ENCODE measurements at regions not wholly inside any gene's neighbourhood (a gene's known extent, or its start where the extent isn't known, plus 50 kb on each side); places are given as distances from the start of the nearest gene placed in this dataset.

- no peak overlapping the region for H3K9ac ChIP-seq (ENCODE audit: low read length)
- no peaks in the 10 kb centered on the region for H4K20me1 ChIP-seq (ENCODE audit: low read depth, low read length)
- H3K4me2 ChIP-seq (ENCODE audit: low read depth, low read length, poor library complexity, severe bottlenecking), result no peak overlapping the region
- H3K9me2 ChIP-seq (replicated peaks; ENCODE audit: insufficient read depth, low read length), result no peaks in the 10 kb centered on the region
- H3K36me3 ChIP-seq (ENCODE audit: low read length), result no peaks in the 10 kb centered on the region
- H3K4me3 ChIP-seq (ENCODE audit: insufficient read depth, low read length, poor library complexity, severe bottlenecking), result no peak overlapping the region
- peaks cover 27% of the 10 kb centered on the region for H3K9me3 ChIP-seq (ENCODE audit: insufficient read depth, low read length)
- H3K27ac ChIP-seq (ENCODE audit: low read depth, low read length), result no peak overlapping the region
- H3K27me3 ChIP-seq (ENCODE audit: low read length), result no peaks in the 10 kb centered on the region
- no peaks in the 10 kb centered on the region for H3K79me2 ChIP-seq (ENCODE audit: insufficient read depth, low read length)
- no peak for TF ChIP-seq CTCF (IDR thresholded peaks at IDR 0.05; ENCODE audit: insufficient read depth, low read length, poor library complexity, severe bottlenecking)
- no peak for TF ChIP-seq EZH2phosphoT487 (conservative IDR thresholded peaks at IDR 0.05; ENCODE audit: low read length)
- H2AFZ ChIP-seq (ENCODE audit: low read depth, low read length, severe bottlenecking), result no peak overlapping the region
- H3F3A ChIP-seq (ENCODE audit: insufficient read depth), result no peaks in the 10 kb centered on the region
Observed at GRCh38 chr2:51424418-51424817, 392.5 kb upstream of the NRXN1 start.

- Histone ChIP-seq H2AFZ (ENCODE audit: low read depth, low read length, severe bottlenecking) (peak overlapping the region; percentile 68), H3K9ac (ENCODE audit: low read length) (no peak overlapping the region), H3K79me2 (ENCODE audit: insufficient read depth, low read length) (no peaks in the 10 kb centered on the region), H4K20me1 (ENCODE audit: low read depth, low read length) (no peaks in the 10 kb centered on the region), H3K27ac (ENCODE audit: low read depth, low read length) (no peak overlapping the region), H3K9me3 (ENCODE audit: insufficient read depth, low read length) (peaks cover 18% of the 10 kb centered on the region; the same call in 1 of the 2 replicates), H3K36me3 (ENCODE audit: low read length) (no peaks in the 10 kb centered on the region), H3K9me2 (replicated peaks; ENCODE audit: insufficient read depth, low read length) (no peaks in the 10 kb centered on the region), H3K4me3 (ENCODE audit: insufficient read depth, low read length, poor library complexity, severe bottlenecking) (no peak overlapping the region), H3F3A (ENCODE audit: insufficient read depth) (no peaks in the 10 kb centered on the region), H3K27me3 (ENCODE audit: low read length) (no peaks in the 10 kb centered on the region), H3K4me2 (ENCODE audit: low read depth, low read length, poor library complexity, severe bottlenecking) (no peak overlapping the region)
- no peak for TF ChIP-seq EZH2phosphoT487 (conservative IDR thresholded peaks at IDR 0.05; ENCODE audit: low read length)
- no peak for TF ChIP-seq CTCF (IDR thresholded peaks at IDR 0.05; ENCODE audit: insufficient read depth, low read length, poor library complexity, severe bottlenecking)
Observed at GRCh38 chr2:51420511-51420910, 388.6 kb upstream of the NRXN1 start.

GRCh38 chr2:51413726-51414125 is 381.8 kb upstream of the NRXN1 start:
- Histone ChIP-seq H3K27ac (ENCODE audit: low read depth, low read length) (no peak overlapping the region), H3K9ac (ENCODE audit: low read length) (no peak overlapping the region), H3K4me2 (ENCODE audit: low read depth, low read length, poor library complexity, severe bottlenecking) (no peak overlapping the region), H3K9me3 (ENCODE audit: insufficient read depth, low read length) (no peaks in the 10 kb centered on the region), H3K36me3 (ENCODE audit: low read length) (no peaks in the 10 kb centered on the region), H3K9me2 (replicated peaks; ENCODE audit: insufficient read depth, low read length) (no peaks in the 10 kb centered on the region), H3K4me3 (ENCODE audit: insufficient read depth, low read length, poor library complexity, severe bottlenecking) (no peak overlapping the region), H2AFZ (ENCODE audit: low read depth, low read length, severe bottlenecking) (no peak overlapping the region), H4K20me1 (ENCODE audit: low read depth, low read length) (no peaks in the 10 kb centered on the region), H3F3A (ENCODE audit: insufficient read depth) (no peaks in the 10 kb centered on the region), H3K79me2 (ENCODE audit: insufficient read depth, low read length) (no peaks in the 10 kb centered on the region), H3K27me3 (ENCODE audit: low read length) (no peaks in the 10 kb centered on the region)
- TF ChIP-seq EZH2phosphoT487 (conservative IDR thresholded peaks at IDR 0.05; ENCODE audit: low read length) (no peak), CTCF (IDR thresholded peaks at IDR 0.05; ENCODE audit: insufficient read depth, low read length, poor library complexity, severe bottlenecking) (no peak)

Data from SU-DHL-6 (cell line).